ENCODE measurements at regions not wholly inside any gene's neighbourhood (a gene's known extent, or its start where the extent isn't known, plus 50 kb on each side); places are given as distances from the start of the nearest gene placed in this dataset.

- H3K4me1 ChIP-seq, result no peaks in the 10 kb centered on the region
- no peak overlapping the region for H3K4me3 ChIP-seq
- no peak for DNase-seq (ENCODE audit: low spot score in 2 of 2)
- no peaks in the 10 kb centered on the region for H3K36me3 ChIP-seq (replicated peaks)
- no peaks in the 10 kb centered on the region for H3K9me3 ChIP-seq
- H3K27me3 ChIP-seq (ENCODE audit: low read depth), result no peaks in the 10 kb centered on the region
- in situ Hi-C loops (cut with MboI; ENCODE audit: low sequenced_read_pairs), result no loop called here
Observed at GRCh38 chr3:54003136-54003535, 111.5 kb upstream of the SELENOK start.

- no peak overlapping the region for H3K4me3 ChIP-seq
- in situ Hi-C loops (cut with MboI; ENCODE audit: low sequenced_read_pairs), result no loop called here
- H3K27me3 ChIP-seq (ENCODE audit: low read depth), result peaks cover 3% of the 10 kb centered on the region; the same call in 1 of the 2 replicates
- no peaks in the 10 kb centered on the region for H3K4me1 ChIP-seq
- DNase-seq (ENCODE audit: low spot score in 2 of 2), result no peak
- H3K36me3 ChIP-seq (replicated peaks), result no peaks in the 10 kb centered on the region
- no peaks in the 10 kb centered on the region for H3K9me3 ChIP-seq
Observed at GRCh38 chr3:53999725-54000124, 108.1 kb upstream of the SELENOK start.

DNA sequence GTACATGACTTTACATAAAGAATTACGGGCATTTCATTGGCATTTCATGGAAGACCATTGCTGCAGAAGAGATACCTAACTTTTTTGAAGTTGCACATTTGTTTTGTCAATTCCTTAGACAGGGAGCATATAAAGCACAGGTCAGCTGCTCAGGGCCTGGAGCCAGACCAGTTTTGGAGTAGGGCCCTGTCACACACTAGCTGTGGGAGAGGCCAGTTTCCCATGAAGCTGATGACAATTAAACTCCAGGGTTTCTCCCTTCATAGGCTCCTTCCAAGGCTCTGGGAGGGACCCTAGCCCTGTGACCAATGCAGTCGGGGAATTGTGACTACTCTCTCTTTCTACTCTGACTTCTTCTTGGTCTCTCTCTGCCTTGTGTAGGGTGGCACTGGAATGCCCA lies 107.3 kb upstream of the SELENOK start:
- Histone ChIP-seq H3K4me1 (no peaks in the 10 kb centered on the region), H3K27me3 (ENCODE audit: low read depth) (peaks cover 3% of the 10 kb centered on the region; the same call in 1 of the 2 replicates), H3K9me3 (no peaks in the 10 kb centered on the region), H3K4me3 (no peak overlapping the region), H3K36me3 (replicated peaks) (no peaks in the 10 kb centered on the region)
- no peak for DNase-seq (ENCODE audit: low spot score in 2 of 2)
- in situ Hi-C loops (cut with MboI; ENCODE audit: low sequenced_read_pairs), result no loop called here

DNA sequence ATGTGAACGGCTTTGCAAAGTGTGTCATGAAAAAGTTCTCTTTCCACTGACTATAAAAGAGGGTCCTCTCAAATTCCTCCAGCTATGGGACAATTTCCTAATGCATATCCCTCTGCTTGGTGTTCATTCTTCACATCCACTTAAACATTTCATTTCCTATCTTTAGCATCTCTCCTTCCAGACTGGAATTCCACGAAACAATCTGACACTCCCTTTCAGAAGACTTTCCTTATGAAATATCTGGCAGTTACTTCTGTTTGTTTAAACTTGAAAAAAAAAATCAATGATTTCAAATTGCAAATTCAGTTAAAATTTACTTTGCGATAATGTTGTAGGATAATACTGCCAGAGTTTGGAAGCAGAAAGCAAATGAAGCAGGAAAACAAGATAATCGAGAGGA lies 105.8 kb upstream of the SELENOK start:
- H3K4me1 ChIP-seq, result no peaks in the 10 kb centered on the region
- no peak for DNase-seq (ENCODE audit: low spot score in 2 of 2)
- H3K27me3 ChIP-seq (ENCODE audit: low read depth), result peaks cover 3% of the 10 kb centered on the region; the same call in 1 of the 2 replicates
- no peaks in the 10 kb centered on the region for H3K36me3 ChIP-seq (replicated peaks)
- no peaks in the 10 kb centered on the region for H3K9me3 ChIP-seq
- in situ Hi-C loops (cut with MboI; ENCODE audit: low sequenced_read_pairs), result no loop called here
- no peak overlapping the region for H3K4me3 ChIP-seq

DNA sequence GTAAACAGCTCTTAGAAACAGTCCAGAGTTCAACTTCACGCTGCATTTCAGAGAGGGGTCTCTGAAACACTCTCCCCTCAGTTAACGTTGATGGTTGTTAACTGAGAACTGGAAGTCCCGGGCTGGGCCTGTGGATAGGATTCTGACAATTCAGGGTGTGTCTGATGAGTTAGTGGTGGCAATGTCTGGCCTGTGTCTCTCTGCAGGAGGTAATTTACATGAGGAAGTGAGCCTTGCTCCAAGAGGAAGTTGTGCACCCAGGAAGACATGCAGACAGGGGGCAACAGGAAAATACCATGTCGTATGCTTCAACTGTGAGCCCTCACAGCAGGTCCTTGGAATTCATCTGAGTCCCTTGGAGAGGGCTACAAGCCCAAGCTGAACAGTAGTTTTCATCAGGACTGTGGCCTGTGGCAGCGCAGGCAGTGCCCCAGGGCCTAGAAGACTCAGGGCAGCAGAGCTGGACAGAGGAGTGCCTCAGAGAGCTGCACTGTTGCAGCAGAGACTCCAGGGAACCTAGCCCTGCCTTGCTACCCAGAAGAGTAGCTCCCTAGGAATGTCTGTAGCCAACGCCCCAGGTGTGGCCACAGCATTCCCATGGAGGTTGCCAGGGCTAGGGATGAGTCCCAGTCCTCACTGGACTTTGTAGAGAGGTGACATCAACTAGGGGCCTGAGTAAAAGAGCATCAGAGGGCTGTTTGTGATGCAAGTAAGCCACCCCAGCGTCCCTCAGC lies 104.6 kb upstream of the SELENOK start:
- H3K4me3 ChIP-seq, result no peak overlapping the region
- in situ Hi-C loops (cut with MboI; ENCODE audit: low sequenced_read_pairs), result no loop called here
- H3K4me1 ChIP-seq, result no peaks in the 10 kb centered on the region
- no peak for DNase-seq (ENCODE audit: low spot score in 2 of 2)
- no peaks in the 10 kb centered on the region for H3K9me3 ChIP-seq
- no peaks in the 10 kb centered on the region for H3K36me3 ChIP-seq (replicated peaks)
- H3K27me3 ChIP-seq (ENCODE audit: low read depth), result peaks cover 3% of the 10 kb centered on the region; the same call in 1 of the 2 replicates

DNA sequence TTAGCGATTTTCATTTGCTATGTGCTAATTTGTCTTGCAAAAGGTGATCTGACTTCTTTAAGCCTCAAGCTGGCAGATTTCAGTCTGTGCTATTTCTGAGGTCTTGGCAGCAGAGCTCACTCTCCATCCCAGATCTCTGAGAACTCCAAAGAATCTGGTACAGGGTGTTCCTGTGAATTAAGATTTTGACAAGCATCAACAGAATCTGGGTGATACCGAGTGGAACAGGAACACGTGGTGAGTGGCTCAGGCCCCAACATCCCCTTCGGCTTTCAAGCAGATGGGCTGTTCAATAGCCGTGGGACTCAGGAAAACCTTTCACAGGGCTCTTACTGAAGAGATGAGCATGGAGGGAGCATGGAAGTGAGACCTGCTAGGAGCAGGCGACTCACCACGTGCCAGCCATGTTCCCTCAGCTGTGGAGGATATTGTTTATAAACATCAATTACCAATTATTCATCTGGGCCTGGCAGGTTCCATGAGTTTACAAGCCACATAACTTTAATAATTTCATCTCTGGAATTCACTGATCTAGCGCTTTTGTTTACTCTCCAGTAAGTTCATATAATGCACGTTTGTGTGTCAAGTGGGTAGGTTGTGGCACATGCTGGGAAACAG lies 103.4 kb upstream of the SELENOK start:
- H3K4me1 ChIP-seq, result no peaks in the 10 kb centered on the region
- H3K9me3 ChIP-seq, result no peaks in the 10 kb centered on the region
- H3K27me3 ChIP-seq (ENCODE audit: low read depth), result peaks cover 3% of the 10 kb centered on the region; the same call in 1 of the 2 replicates
- DNase-seq (ENCODE audit: low spot score in 2 of 2), result no peak
- in situ Hi-C loops (cut with MboI; ENCODE audit: low sequenced_read_pairs), result no loop called here
- H3K36me3 ChIP-seq (replicated peaks), result no peaks in the 10 kb centered on the region
- no peak overlapping the region for H3K4me3 ChIP-seq

DNA sequence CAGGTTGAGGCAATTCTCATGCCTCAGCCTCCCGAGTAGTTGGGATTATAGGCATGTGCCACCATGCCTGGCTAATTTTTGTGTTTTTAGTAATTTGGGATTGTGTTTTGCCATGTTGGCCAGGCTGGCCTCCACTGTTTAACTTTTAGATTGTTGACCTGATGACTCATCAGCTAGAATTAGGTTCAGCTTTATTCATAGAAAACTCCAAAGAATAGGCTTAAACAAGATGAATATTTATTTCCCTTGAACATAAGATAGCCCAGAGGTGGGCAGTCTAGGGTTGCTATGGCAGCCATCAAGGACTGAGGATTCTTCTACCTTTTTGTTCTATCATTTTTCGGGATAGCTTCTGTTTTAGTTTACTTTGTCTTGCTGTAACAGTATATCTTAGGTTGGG lies 99.6 kb upstream of the SELENOK start:
- in situ Hi-C loops (cut with MboI; ENCODE audit: low sequenced_read_pairs), result no loop called here
- DNase-seq (ENCODE audit: low spot score in 2 of 2), result no peak
- no peak overlapping the region for H3K4me3 ChIP-seq
- H3K36me3 ChIP-seq (replicated peaks), result no peaks in the 10 kb centered on the region
- no peaks in the 10 kb centered on the region for H3K27me3 ChIP-seq (ENCODE audit: low read depth)
- H3K9me3 ChIP-seq, result no peaks in the 10 kb centered on the region
- peaks cover 2% of the 10 kb centered on the region for H3K4me1 ChIP-seq

DNA sequence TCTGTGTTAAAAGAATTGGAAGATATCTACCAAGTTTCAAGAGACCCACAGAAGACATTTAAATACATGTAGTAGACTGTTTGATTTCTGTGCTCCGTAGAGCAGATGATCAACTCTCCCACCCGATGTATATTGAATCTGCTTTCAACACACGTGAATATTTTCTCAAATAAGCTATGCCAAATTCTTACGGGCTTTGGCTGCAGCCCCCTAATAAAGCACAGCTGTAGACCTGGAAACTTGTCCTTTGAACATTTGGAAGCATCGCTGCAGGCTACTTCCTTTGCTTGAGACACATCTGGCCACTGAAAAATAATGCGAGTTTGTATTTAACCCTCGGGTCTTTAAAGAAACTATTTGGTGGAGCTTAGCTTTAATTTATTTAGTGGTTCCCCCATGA lies 98.3 kb upstream of the SELENOK start:
- in situ Hi-C loops (cut with MboI; ENCODE audit: low sequenced_read_pairs), result no loop called here
- H3K36me3 ChIP-seq (replicated peaks), result no peaks in the 10 kb centered on the region
- no peak for DNase-seq (ENCODE audit: low spot score in 2 of 2)

DNA sequence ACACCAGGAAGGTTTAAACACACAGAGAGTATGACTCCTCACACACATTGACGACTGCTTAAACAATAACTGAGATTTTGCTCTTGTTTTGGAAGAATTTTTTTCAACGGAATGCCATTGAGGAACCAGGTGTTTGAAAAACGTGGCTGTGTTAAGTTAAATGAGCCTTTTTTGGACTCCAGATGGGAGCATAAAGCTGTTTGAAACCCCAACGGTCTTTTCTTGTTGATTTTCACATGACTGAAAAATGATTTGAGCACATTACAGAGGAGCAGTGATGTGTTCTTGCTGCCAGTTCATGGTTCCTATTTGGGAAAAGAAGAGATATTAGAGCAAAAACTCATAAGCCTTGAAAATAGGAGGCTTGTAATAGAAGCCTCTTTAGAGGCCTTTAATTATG lies 97.8 kb upstream of the SELENOK start:
- Histone ChIP-seq H3K9me3 (no peaks in the 10 kb centered on the region), H3K4me3 (no peak overlapping the region), H3K27me3 (ENCODE audit: low read depth) (no peaks in the 10 kb centered on the region), H3K4me1 (peaks cover 7% of the 10 kb centered on the region), H3K36me3 (replicated peaks) (no peaks in the 10 kb centered on the region)
- in situ Hi-C loops (cut with MboI; ENCODE audit: low sequenced_read_pairs), result no loop called here
- DNase-seq (ENCODE audit: low spot score in 2 of 2), result no peak

More for the DNA sequence above, 98.3 kb upstream of the SELENOK start:
- H3K4me3 ChIP-seq, result no peak overlapping the region
- H3K9me3 ChIP-seq, result no peaks in the 10 kb centered on the region
- peaks cover 7% of the 10 kb centered on the region for H3K4me1 ChIP-seq
- no peaks in the 10 kb centered on the region for H3K27me3 ChIP-seq (ENCODE audit: low read depth)

GRCh38 chr3:53978386-53978785 lies 86.7 kb upstream of the SELENOK start:
- Histone ChIP-seq H3K27me3 (ENCODE audit: low read depth) (no peaks in the 10 kb centered on the region), H3K4me1 (peaks cover 36% of the 10 kb centered on the region), H3K4me3 (no peak overlapping the region), H3K9me3 (no peaks in the 10 kb centered on the region; the same call in 1 of the 2 replicates), H3K36me3 (replicated peaks) (no peaks in the 10 kb centered on the region)
- peak; percentile 73 to 75 for DNase-seq (ENCODE audit: low spot score in 2 of 2)
- in situ Hi-C loops (cut with MboI; ENCODE audit: low sequenced_read_pairs), result no loop called here

GRCh38 chr3:53975382-53975781 lies 83.7 kb upstream of the SELENOK start:
- Histone ChIP-seq H3K27me3 (ENCODE audit: low read depth) (no peaks in the 10 kb centered on the region), H3K4me3 (no peak overlapping the region), H3K4me1 (peaks cover 27% of the 10 kb centered on the region), H3K9me3 (no peaks in the 10 kb centered on the region; the same call in 1 of the 2 replicates), H3K36me3 (replicated peaks) (no peaks in the 10 kb centered on the region)
- in situ Hi-C loops (cut with MboI; ENCODE audit: low sequenced_read_pairs), result no loop called here
- no peak for DNase-seq (ENCODE audit: low spot score in 2 of 2)

DNA sequence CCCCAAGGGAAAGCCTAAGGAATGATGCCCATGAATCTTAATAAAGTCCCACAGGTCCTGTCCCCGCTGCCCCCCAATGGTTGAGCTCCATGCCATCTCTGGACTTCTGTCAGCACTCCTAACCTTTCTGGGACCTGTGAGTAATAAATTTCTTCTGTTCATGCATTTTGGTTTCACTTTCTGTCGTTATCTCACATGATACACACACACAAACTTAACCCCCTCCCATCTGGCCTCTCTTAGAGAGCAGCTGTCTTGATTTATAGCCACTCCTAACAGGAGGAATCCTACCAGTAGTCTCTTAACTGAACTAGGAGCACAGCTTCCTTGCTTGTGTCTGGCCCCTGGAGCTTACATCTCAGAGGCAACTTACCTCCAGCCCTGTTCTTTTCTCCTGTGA lies 82.7 kb upstream of the SELENOK start:
- Histone ChIP-seq H3K4me3 (no peak overlapping the region), H3K9me3 (no peaks in the 10 kb centered on the region; the same call in 1 of the 2 replicates), H3K27me3 (ENCODE audit: low read depth) (no peaks in the 10 kb centered on the region), H3K4me1 (peaks cover 19% of the 10 kb centered on the region), H3K36me3 (replicated peaks) (no peaks in the 10 kb centered on the region)
- in situ Hi-C loops (cut with MboI; ENCODE audit: low sequenced_read_pairs), result no loop called here
- no peak for DNase-seq (ENCODE audit: low spot score in 2 of 2)

- in situ Hi-C loops (cut with MboI; ENCODE audit: low sequenced_read_pairs), result no loop called here
- no peak overlapping the region for H3K4me3 ChIP-seq
- H3K9me3 ChIP-seq, result no peaks in the 10 kb centered on the region; the same call in 1 of the 2 replicates
- no peaks in the 10 kb centered on the region for H3K27me3 ChIP-seq (ENCODE audit: low read depth)
- H3K4me1 ChIP-seq, result peaks cover 15% of the 10 kb centered on the region
- no peak for DNase-seq (ENCODE audit: low spot score in 2 of 2)
- H3K36me3 ChIP-seq (replicated peaks), result no peaks in the 10 kb centered on the region
Observed at GRCh38 chr3:53973905-53974304, 82.2 kb upstream of the SELENOK start.

GRCh38 chr3:53970661-53971060 lies 79.0 kb upstream of the SELENOK start:
- in situ Hi-C loops (cut with MboI; ENCODE audit: low sequenced_read_pairs), result no loop called here
- H3K4me3 ChIP-seq, result no peak overlapping the region

More at GRCh38 chr3:53970661-53971060, 79.0 kb upstream of the SELENOK start:
- Histone ChIP-seq H3K9me3 (no peaks in the 10 kb centered on the region; the same call in 1 of the 2 replicates), H3K4me1 (no peaks in the 10 kb centered on the region), H3K27me3 (ENCODE audit: low read depth) (no peaks in the 10 kb centered on the region), H3K36me3 (replicated peaks) (no peaks in the 10 kb centered on the region)
- peak in 1 of 2 experiments; percentile 22 for DNase-seq (ENCODE audit: low spot score in 2 of 2)

Data from HAP-1 (cell line).